NCI-H460 (cell line): ENCODE measurements at regions not wholly inside any gene's neighbourhood (a gene's known extent, or its start where the extent isn't known, plus 50 kb on each side); places are given as distances from the start of the nearest gene placed in this dataset.

Experiments
- DNase-seq: peaks from one replicate; pipeline ENCODE4 v3.0.0-alpha.2; 2016; ENCODE audit warnings: low read depth; ENCODE audit errors: extremely low read depth

DNA sequence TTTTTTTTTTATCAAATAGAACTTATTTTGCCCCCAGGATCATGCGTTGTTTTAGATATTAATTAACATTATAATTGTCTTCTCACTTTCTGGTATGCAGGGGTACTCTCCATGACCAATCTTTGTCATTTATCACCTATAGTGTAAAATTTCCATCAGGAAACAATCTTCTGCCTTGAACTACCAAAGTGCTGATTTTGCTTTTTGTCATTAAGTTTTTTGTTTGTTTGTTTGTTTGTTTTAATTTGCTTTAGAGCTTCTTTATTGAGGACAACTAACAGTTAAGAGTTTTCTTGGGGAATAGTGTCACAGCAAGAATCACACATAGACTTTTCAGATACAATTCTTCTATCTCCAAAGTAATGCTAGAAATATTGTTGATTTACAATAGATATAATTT, 171.2 kb upstream of the PRPS1L1 start:
- DNase-seq, result no peak

GRCh38 chr7:18200266-18200665, 172.6 kb upstream of the PRPS1L1 start:
- DNase-seq, result no peak

GRCh38 chr7:18200855-18201254, 173.2 kb upstream of the PRPS1L1 start:
- DNase-seq, result no peak

- DNase-seq, result no peak
Measured at GRCh38 chr7:18201350-18201749, 173.7 kb upstream of the PRPS1L1 start.

DNA sequence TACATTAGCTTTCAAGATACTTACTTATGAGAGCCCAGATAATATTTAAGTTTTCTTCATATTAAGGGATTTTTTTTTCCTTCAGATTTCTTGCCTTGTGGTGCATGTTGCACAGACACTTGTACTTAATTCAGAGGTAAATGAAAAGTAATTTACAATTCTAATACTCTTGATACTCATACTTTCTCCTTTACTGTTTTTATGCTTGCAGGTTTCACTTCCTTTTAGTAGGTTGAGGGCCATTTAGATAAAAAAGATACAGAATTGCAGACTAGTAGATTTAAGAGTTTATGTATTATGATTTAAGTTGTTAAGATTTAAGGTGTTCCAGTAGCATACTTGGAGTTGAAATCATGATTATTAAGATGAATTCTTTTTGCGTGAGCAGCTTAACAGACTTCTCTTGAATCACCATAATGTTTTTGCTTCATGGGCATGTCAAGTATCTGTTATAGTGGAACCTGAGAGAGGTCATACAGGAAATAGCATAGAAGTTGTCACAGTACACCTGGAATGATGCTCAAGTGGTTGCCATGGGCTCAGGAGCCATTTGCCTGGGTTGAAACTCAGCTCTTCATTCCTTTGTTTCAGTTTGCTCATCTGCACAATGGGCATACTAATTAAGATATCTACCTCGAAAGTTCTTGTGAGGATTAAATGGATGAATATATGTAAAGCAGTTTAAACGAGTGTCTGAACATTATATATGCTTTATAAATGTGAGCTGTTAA, 174.8 kb upstream of the PRPS1L1 start:
- DNase-seq, result no peak

- DNase-seq, result no peak
Measured at GRCh38 chr7:18206331-18206730, 178.7 kb upstream of the PRPS1L1 start.

DNA sequence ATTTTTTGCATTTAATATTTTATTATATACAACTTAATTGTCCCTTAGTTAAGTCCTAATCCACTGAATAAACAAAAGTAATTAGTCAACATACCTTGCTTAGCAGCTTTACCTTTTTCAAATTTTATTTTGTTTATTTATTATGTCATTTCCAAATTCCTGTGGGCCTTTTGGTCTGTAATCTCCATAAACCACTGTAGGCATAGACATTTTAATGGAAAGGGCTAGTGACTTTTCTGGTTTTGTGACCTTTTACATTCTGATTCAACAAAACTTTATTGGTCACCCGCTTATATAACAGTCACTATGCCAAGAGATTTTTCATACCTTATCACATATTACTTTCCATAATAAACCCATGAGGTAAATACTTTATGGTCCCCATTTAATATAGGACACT, 181.3 kb upstream of the PRPS1L1 start:
- DNase-seq, result no peak

- no peak for DNase-seq
Measured at GRCh38 chr7:18210377-18210776, 182.7 kb upstream of the PRPS1L1 start.

DNA sequence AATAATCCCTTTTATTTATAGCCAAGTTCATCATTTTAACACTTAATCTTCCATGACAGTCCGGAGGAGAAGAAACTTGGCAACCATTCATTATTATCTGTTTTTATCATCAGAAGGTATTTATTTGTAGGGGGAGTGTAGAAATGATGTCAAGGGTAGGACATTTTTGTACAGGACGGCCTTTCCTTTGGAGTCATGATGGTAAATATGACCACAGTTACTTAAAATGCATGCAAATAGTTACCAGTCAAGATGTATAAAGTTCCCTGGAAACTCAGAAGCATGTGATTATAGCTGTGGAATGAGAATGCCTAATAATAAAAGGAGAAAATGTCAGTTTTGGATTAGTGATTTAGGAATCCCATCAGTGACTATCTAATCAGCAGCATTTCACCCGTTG, 183.1 kb upstream of the PRPS1L1 start:
- DNase-seq, result no peak

- DNase-seq, result no peak
Measured at GRCh38 chr7:18212308-18212707, 184.7 kb upstream of the PRPS1L1 start.

- DNase-seq, result no peak
Measured at GRCh38 chr7:18212758-18213157, 185.1 kb upstream of the PRPS1L1 start.

- no peak for DNase-seq
Measured at GRCh38 chr7:18213652-18214051, 186.0 kb upstream of the PRPS1L1 start.

DNA sequence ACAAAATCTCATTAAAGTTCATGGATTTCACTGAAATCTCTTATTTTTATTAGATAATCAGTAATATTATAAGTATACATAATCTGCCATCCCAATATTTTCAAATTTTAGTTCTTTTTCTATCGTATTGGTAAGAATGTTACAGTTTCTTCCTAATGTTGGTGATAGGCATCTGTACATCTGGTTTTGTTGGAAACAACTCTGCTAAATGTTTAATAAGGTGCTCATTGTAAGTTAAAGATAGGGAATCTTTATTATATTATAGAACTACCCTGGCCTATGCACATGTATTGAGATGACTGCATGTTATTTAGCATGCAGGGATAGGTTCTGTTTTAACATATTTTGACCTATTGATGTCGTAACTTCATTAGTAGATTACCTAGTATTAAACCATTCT, 188.6 kb upstream of the PRPS1L1 start:
- DNase-seq, result no peak

DNA sequence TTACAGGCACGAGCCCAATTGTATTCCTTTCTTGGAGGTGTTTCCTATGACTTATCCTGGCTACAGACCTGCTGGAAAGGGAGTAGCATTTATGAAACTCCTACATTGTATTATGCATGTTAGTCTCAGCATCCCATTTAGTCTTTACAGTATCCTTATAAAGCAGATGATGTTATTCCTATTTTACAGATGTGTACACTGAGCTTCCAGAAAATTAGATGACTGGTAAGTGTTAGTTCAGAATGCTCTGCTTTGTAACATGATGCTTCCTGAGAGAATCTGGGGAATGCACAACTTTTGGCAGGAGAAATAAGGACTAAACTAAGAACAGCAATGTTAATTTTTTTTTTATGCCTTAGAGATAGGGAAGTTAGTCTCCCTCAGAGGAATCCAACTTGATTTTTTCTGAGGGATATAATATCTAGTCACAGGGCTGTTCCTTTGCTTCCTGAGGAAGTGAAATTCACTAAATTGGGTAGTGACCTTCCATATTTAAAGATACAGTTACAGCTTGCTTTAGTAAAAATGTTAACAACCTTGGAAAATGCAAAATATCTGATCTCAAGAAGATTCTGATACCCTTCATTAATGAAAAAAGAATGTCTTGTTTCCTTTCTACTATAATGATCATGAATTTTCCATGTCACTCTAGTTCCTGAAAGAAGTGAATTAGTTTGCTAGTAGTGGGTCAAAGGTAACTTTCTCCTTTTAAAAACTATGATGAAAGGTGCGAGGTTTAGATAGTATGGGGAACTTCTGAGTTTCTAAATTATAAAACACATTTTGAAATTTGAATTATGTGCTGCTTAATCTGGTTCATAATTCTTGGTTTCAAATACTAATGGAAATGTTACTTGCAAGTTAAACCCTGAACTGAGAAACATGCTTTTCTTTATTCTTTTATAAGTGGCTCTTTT, 194.0 kb upstream of the PRPS1L1 start:
- no peak for DNase-seq

DNA sequence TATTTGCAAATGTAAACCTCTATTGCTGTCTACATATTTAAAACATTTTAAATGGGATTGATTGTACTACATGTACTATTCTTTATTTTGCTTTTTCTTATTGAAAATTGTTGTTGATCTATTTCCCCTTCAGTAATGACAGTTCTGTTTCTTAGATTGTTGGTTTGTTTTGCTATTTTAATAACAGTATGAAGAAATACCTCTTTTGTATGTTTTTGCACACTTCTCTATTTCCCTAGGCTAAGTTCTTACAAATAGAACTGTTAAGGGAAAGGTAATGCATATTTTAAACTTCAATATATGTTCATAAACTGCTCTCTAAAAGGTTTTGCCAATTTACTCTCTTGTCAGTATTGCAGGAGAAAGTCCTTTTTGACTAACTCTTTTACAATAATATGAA, 195.0 kb upstream of the PRPS1L1 start:
- DNase-seq, result no peak

DNA sequence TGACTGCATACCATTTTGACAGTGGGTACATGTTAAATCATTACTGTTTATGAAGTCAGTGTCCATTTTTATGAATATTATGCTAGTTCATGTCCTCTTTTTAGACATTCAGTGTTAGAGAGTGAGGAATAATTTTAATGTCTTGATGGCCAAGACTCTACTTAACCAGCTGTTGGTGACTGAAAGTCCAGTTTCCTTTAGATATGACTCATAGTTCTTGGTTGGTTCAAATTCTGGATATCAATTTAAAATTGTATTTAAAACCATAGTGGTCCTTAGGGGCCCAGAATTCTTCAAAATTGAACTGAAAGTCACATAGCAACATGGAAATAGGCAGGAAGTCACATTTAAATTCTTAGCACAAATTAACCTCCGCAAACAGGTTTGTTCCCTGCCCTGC, 196.5 kb upstream of the PRPS1L1 start:
- no peak for DNase-seq

- DNase-seq, result no peak
Measured at GRCh38 chr7:18225067-18225466, 197.4 kb upstream of the PRPS1L1 start.

- DNase-seq, result no peak
Measured at GRCh38 chr7:18226598-18226997, 199.0 kb upstream of the PRPS1L1 start.

DNA sequence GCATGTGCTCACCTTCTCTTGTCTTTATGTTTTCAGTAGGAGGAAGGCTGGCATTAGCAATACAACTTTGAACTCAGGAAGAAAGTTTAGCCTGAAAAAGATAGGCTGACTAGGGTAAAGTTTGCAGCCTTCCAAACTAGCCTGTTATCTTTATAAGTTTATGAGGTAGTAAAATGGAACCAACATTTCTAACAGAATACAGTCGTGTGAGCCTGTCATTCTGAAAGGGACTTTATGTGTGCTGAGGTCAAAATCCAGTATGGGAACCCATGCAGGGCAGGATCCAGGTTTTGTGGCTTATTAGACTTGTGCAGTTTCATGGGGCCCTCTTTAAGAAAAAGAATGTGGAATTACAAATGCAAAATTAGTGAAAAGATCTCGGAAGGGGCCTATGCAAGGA, 201.0 kb upstream of the PRPS1L1 start:
- DNase-seq, result no peak

GRCh38 chr7:18230271-18230670, 202.6 kb upstream of the PRPS1L1 start:
- no peak for DNase-seq

DNA sequence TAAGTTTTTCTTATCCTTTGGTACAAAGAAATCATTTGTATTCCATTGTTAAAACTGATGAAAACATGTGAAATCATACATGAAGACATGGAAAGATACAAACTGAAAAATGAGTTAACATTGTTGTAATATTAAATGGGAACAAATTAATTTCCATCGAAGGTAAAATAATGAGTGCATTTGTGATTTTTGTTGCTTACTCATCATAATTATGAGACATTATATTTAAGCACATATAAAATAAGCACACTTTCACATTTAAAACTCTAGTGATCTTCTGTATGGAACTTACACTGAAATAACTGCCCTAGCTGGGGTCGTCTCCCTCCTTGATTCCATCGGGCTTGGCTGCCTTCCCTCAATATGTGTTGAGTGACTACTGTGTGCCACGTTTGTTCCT, 204.2 kb upstream of the PRPS1L1 start:
- DNase-seq, result no peak

GRCh38 chr7:18234519-18234918, 206.9 kb upstream of the PRPS1L1 start:
- DNase-seq, result no peak
